ENCODE measurements at regions not wholly inside any gene's neighbourhood (a gene's known extent, or its start where the extent isn't known, plus 50 kb on each side); places are given as distances from the start of the nearest gene placed in this dataset.

DNA sequence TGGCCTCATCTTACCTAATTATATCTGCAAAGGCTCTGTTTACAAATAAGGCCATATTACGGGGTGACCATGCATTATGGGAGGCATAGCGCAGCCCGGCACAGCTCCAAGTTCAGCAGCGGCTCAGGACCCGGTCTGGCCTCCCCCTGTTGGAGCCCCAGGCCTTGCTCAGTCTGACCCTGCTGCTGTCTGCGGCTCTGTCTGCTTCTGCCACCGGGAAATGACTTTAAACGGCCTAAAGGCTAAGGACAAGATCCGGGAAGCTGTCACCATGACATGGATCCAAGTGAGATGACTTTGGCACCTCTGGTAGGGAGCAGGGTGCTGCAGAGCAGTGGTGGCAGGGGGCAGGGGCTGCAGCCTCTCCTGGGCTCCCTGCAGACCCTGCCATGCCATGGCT is 140.6 kb upstream of the GSE1 start:
- DNase-seq (no peak), ATAC-seq (no peak)
- no peak overlapping the region for H3K27ac Mint-ChIP-seq
- H3K4me3 Mint-ChIP-seq: no peak overlapping the region
- no peaks in the 10 kb centered on the region for H3K4me1 Mint-ChIP-seq
- no peaks in the 10 kb centered on the region for H3K9me3 Mint-ChIP-seq (ENCODE audit: low read depth)
- CTCF ChIA-PET: no interaction called here
- H3K36me3 Mint-ChIP-seq: no peaks in the 10 kb centered on the region
- H3K27me3 Mint-ChIP-seq: peaks cover 3% of the 10 kb centered on the region

DNA sequence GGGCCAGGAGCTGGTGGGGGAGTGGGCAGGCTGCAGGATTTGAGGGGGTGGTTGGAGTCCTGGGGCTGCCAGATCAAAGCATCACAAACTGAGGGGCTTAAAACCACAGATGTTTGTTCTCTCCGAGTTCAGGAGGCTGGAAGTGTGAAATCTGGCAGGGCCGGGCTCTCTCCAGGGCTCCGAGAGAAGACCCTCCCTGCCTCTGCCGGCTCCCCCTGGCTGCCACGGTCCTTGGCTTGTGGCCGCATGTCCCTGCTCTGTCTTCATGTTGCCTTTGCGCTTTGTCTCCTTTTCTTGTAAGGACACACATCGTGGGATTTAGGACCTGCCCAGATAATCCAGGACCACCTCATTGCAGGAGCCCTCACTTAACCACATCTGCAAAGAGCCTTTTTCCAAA is 139.8 kb upstream of the GSE1 start:
- ATAC-seq: no peak
- H3K27me3 Mint-ChIP-seq: peaks cover 2% of the 10 kb centered on the region
- no peak overlapping the region for H3K4me3 Mint-ChIP-seq
- no peaks in the 10 kb centered on the region for H3K9me3 Mint-ChIP-seq (ENCODE audit: low read depth)
- no peaks in the 10 kb centered on the region for H3K4me1 Mint-ChIP-seq
- no peak for DNase-seq
- no peaks in the 10 kb centered on the region for H3K36me3 Mint-ChIP-seq
- CTCF ChIA-PET: no interaction called here
- H3K27ac Mint-ChIP-seq: no peak overlapping the region

DNA sequence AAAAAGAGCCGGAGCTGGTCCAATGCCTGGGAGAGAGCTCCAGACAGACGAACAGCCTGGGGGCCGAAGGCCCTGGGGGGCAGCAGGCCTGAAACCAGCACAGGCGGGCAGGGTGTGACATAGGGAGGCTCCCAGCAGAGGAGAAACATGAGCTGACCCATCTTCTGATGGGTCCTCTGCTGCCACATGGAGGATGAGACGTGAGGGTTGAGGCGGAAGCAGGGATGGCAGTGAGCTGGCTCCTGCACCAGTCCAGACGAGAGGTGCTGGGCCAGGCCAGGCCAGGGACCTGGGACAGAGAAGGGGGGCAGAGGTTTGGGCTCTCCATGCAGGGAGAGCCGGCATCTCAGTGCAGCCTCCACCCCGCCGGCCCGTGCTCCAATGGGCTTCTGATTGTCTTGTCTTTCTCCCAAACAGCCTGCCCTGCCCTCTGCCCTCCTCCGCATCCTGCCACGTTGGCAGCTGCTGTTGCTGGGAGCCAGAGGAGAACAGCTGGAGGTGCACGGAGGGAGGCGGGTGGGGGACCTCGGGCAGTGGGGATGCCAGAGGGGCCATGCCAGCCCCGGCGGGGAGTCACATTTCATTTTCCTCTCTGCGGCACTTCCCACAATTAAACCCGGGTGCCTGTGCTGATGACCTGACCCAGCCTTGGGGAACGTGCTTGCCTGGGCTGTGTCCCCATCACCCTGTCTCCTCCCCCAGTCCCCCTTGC is 139.1 kb upstream of the GSE1 start:
- Mint-ChIP-seq H3K9me3 (ENCODE audit: low read depth) (no peaks in the 10 kb centered on the region), H3K4me3 (no peak overlapping the region), H3K27ac (no peak overlapping the region), H3K36me3 (no peaks in the 10 kb centered on the region), H3K4me1 (no peaks in the 10 kb centered on the region), H3K27me3 (peaks cover 1% of the 10 kb centered on the region)
- CTCF ChIA-PET: interaction anchor here (0.7 kb wide), 1 partner anchor 136 kb away, joined by 4 read pairs; no protein-coding TSS in a partner anchor
- no peak for ATAC-seq
- no peak for DNase-seq

GRCh38 chr16:85474621-85475217 is 138.4 kb upstream of the GSE1 start:
- no peaks in the 10 kb centered on the region for H3K36me3 Mint-ChIP-seq
- ATAC-seq (no peak), DNase-seq (no peak)
- CTCF ChIA-PET: no interaction called here
- H3K9me3 Mint-ChIP-seq (ENCODE audit: low read depth): no peaks in the 10 kb centered on the region
- no peak overlapping the region for H3K27ac Mint-ChIP-seq
- H3K4me3 Mint-ChIP-seq: no peak overlapping the region
- no peaks in the 10 kb centered on the region for H3K27me3 Mint-ChIP-seq
- no peaks in the 10 kb centered on the region for H3K4me1 Mint-ChIP-seq

DNA sequence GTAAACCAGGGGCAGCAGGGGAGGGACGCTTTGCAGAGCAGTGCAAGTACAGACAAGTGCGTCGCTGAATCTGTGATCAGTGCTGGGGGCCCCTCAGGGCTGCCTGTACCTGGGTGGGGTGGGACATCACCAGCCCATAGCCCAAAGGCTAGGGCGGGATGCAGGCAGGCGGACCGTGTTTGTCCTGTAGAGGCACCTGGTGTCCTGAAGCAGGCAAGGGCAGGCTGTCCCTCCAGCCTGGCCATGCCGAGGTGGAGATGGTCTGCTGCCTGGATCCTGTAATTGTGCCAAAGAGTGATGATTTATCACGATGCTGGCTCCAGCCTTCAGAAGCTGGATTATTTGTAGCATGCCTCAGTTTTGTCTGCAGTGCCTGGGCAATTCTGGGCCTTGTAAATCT is 137.9 kb upstream of the GSE1 start:
- H3K36me3 Mint-ChIP-seq: no peaks in the 10 kb centered on the region
- no peak for ATAC-seq
- H3K27me3 Mint-ChIP-seq: no peaks in the 10 kb centered on the region
- H3K4me3 Mint-ChIP-seq: no peak overlapping the region
- CTCF ChIA-PET: no interaction called here
- H3K9me3 Mint-ChIP-seq (ENCODE audit: low read depth): no peaks in the 10 kb centered on the region
- no peaks in the 10 kb centered on the region for H3K4me1 Mint-ChIP-seq
- H3K27ac Mint-ChIP-seq: no peak overlapping the region
- no peak for DNase-seq

DNA sequence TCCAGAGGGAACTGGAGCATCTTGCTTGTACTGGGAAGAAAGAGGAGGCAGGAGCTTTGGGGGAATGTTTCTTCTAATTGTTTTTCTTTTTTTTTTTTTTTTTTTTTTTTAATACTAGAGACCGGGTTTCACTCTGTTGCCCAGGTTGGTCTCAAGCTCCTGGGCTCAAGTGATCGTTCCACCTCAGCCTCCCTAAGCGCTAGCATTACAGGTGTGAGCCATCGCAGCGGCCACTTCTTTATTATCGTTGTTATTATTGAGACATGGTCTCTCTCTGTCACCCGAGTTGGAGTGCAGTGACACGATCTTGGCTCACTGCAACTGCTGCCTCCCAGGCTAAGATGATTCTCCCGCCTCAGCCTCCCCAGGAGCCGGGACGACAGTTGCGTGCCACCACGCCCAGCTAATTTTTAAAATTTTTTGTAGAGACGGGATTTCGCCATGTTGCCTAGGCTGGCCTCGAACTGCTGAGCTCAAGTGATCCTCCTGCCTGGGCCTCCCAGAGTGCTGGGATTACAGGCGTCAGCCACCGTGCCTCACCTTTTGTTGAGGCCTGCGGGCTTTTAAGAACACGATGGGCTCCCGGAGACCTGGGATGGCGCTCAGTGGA is 137.3 kb upstream of the GSE1 start:
- Mint-ChIP-seq H3K36me3 (no peaks in the 10 kb centered on the region), H3K9me3 (ENCODE audit: low read depth) (no peaks in the 10 kb centered on the region), H3K27me3 (no peaks in the 10 kb centered on the region), H3K4me1 (no peaks in the 10 kb centered on the region), H3K27ac (no peak overlapping the region), H3K4me3 (no peak overlapping the region)
- CTCF ChIA-PET: no interaction called here
- ATAC-seq (no peak), DNase-seq (no peak)

GRCh38 chr16:85476389-85476788 is 136.7 kb upstream of the GSE1 start:
- Mint-ChIP-seq H3K36me3 (no peaks in the 10 kb centered on the region), H3K9me3 (ENCODE audit: low read depth) (no peaks in the 10 kb centered on the region), H3K27ac (no peak overlapping the region), H3K4me3 (no peak overlapping the region), H3K27me3 (no peaks in the 10 kb centered on the region), H3K4me1 (no peaks in the 10 kb centered on the region)
- DNase-seq (no peak), ATAC-seq (no peak)
- CTCF ChIA-PET: interaction anchor here (0.9 to 1.0 kb wide), 3 partner anchors 13 to 139 kb away, joined by 3 read pairs; no protein-coding TSS in a partner anchor

- Mint-ChIP-seq H3K27me3 (no peaks in the 10 kb centered on the region), H3K9me3 (ENCODE audit: low read depth) (no peaks in the 10 kb centered on the region), H3K27ac (no peak overlapping the region), H3K36me3 (no peaks in the 10 kb centered on the region), H3K4me1 (no peaks in the 10 kb centered on the region), H3K4me3 (no peak overlapping the region)
- ATAC-seq: no peak
- no peak for DNase-seq
- CTCF ChIA-PET: no interaction called here
Observed at GRCh38 chr16:85477801-85478363, 135.2 kb upstream of the GSE1 start.

DNA sequence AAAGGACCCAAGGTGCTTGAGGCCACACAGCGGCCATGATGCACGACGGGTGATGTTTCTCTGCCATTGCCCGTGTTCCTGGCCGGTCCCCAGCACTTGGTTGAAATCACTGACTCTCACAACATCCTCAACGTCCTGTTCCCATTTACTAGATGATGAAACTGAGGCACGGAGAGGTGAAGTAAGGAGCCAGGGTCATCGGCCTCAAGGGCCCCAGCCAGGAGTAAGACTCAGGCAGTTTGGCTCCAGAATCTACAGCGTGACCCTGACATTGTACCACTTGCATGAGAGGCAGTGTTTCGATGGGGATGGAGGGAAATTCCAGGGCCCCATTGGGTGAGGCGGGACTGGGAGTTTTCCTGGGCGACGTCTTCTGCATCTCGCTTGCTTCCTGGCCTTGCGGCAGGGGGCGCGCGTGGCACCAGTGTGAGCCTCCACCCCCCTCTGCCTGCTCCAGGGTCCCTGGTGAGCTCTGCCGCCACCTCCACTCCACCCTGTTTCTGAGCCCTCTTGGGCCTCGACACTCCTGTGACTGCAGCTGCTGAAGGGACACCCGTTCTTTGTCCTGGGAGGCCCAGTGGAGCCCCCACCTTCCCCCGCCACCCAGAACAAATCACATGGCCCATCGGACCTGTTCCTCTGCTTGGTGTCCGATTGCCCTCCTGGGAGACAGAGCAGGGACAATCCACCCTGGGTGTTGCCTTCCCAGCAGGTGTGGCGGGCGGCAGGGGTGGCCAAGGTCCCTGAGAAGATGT is 133.0 kb upstream of the GSE1 start:
- ATAC-seq (peak; percentile 39), DNase-seq (peak; percentile 43)
- no peaks in the 10 kb centered on the region for H3K36me3 Mint-ChIP-seq
- no peak overlapping the region for H3K4me3 Mint-ChIP-seq
- CTCF ChIA-PET: interaction anchor here (1.4 to 2.8 kb wide), 5 partner anchors 11 to 60 kb away, joined by 3 to 6 read pairs (median 4); no protein-coding TSS in a partner anchor
- no peaks in the 10 kb centered on the region for H3K4me1 Mint-ChIP-seq
- H3K9me3 Mint-ChIP-seq (ENCODE audit: low read depth): no peaks in the 10 kb centered on the region
- H3K27ac Mint-ChIP-seq: no peak overlapping the region
- H3K27me3 Mint-ChIP-seq: no peaks in the 10 kb centered on the region

DNA sequence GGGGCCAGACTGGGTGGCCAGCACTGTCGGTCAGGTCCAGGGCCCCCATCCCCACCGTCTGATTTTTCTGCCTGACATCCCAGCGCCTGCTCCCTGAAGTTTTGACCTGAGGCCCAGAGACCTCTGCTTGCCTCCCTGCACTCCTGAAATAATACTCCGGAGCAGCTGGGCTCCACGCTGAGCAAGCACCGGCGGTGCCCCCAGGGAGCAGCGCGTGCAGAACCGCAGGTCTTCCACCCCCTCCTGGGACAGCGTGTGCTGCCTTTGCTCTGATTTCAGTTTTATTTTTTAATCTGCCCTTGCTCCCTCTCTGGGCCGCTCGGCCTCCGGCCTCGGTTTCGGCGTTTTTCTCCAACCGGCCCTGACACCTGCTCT is 132.4 kb upstream of the GSE1 start:
- ATAC-seq: no peak
- Mint-ChIP-seq H3K27ac (no peak overlapping the region), H3K4me3 (no peak overlapping the region), H3K9me3 (ENCODE audit: low read depth) (no peaks in the 10 kb centered on the region), H3K36me3 (no peaks in the 10 kb centered on the region), H3K4me1 (no peaks in the 10 kb centered on the region), H3K27me3 (no peaks in the 10 kb centered on the region)
- no peak for DNase-seq
- CTCF ChIA-PET: interaction anchor here (1.4 to 2.8 kb wide), 3 partner anchors 11 to 60 kb away, joined by 3 to 6 read pairs (median 5); no protein-coding TSS in a partner anchor

DNA sequence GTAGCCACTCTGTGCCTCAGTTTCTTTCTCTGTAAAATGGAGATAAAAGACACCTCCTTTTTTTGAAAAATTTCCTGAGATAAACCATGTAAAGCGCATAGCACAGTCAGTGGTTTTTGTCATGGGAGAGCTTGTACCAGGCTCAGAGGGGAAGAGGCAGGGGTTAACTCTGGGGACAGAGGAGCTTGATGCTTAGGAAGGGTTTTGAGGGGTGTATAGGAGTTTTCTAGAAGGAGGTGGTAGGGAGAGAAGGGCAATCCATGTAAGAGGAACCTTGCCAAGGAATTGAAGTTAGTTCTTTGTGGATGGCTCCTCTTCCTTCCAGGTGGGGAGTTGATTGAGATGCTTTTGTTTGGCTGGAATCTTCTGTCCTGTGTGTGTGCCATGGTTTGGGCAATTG is 131.9 kb upstream of the GSE1 start:
- Mint-ChIP-seq H3K36me3 (no peaks in the 10 kb centered on the region), H3K4me3 (no peak overlapping the region), H3K4me1 (no peaks in the 10 kb centered on the region), H3K27ac (no peak overlapping the region), H3K9me3 (ENCODE audit: low read depth) (no peaks in the 10 kb centered on the region), H3K27me3 (no peaks in the 10 kb centered on the region)
- CTCF ChIA-PET: interaction anchor here (1.4 to 2.8 kb wide), 3 partner anchors 10 to 61 kb away, joined by 3 to 6 read pairs (median 5); no protein-coding TSS in a partner anchor
- no peak for ATAC-seq
- DNase-seq: no peak

DNA sequence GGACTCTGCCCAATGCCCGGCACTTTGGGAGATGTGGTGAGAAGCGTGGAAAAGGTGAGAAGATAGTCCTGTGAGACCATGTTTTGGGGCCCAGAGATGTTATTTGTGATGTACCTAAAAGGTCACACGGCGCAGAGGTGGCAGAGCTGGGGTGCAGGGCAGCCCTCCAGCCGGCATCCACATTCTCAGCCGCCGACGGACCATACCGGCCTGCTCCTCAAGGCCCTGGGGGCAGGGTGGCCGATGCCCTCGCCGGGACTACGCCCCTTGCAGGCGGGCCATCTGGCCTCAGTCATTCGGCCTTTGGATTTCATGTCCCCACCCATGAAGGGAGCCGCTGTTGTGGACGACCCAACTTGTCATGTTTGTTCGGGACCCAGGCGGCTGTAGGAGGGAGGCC is 131.4 kb upstream of the GSE1 start:
- Mint-ChIP-seq H3K4me1 (no peaks in the 10 kb centered on the region), H3K4me3 (no peak overlapping the region), H3K27ac (no peak overlapping the region), H3K27me3 (no peaks in the 10 kb centered on the region), H3K36me3 (no peaks in the 10 kb centered on the region), H3K9me3 (ENCODE audit: low read depth) (no peaks in the 10 kb centered on the region)
- CTCF ChIA-PET: interaction anchor here (1.8 to 2.8 kb wide), 2 partner anchors 10 to 61 kb away, joined by 5 to 6 read pairs; no protein-coding TSS in a partner anchor
- no peak for ATAC-seq
- no peak for DNase-seq

GRCh38 chr16:85483424-85483823 is 129.7 kb upstream of the GSE1 start:
- CTCF ChIA-PET: no interaction called here
- ATAC-seq (no peak), DNase-seq (no peak)
- Mint-ChIP-seq H3K27ac (no peak overlapping the region), H3K27me3 (no peaks in the 10 kb centered on the region), H3K4me1 (no peaks in the 10 kb centered on the region), H3K4me3 (no peak overlapping the region), H3K9me3 (ENCODE audit: low read depth) (no peaks in the 10 kb centered on the region), H3K36me3 (no peaks in the 10 kb centered on the region)

Data from activated CD8-positive, alpha-beta memory T cell treated with anti-CD3 and anti-CD28 coated beads, Interleukin-2, amount 10 ng/mL, durations not matched to agents 7 days and 5 days (primary cell).